IMR-90 (cell line): ENCODE measurements at regions not wholly inside any gene's neighbourhood (a gene's known extent, or its start where the extent isn't known, plus 50 kb on each side); places are given as distances from the start of the nearest gene placed in this dataset.

Source experiments
- BHLHE40 ChIP-seq: fragments of 150-350 bp; IDR thresholded peaks from 2 replicates; pipeline ENCODE4 v1.6.1; 2016; ENCODE audit warnings: mild to moderate bottlenecking, low read depth, low read length
- POLR2A ChIP-seq: IDR thresholded peaks from 2 replicates; pipeline ENCODE4 v1.6.1; 2012; ENCODE audit warnings: mild to moderate bottlenecking, low read depth, low read length

DNA sequence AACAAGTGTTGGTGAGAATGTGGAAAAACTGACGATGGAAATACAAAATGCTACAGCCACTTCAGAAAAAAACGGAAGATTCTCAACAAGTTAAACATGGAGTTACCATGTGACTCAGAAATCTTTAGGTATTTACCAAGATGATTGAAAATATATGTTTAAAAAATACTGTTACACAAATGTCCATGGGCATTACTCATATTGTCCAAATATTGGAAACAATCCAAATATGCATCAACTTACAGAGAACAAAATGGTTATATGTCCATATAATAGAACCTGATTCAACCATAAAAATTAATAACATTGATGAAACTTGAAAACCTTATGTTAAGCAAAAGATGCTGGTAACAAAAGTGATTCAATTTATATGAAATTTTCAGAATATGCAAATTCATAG is 1057.7 kb upstream of the TMEM132C start:
- TF ChIP-seq POLR2A (no peak), BHLHE40 (no peak)
